Skin of body (tissue), 1 donor: ENCODE measurements at regions not wholly inside any gene's neighbourhood (a gene's known extent, or its start where the extent isn't known, plus 50 kb on each side); places are given as distances from the start of the nearest gene placed in this dataset.
"Not testable (repeated sequence)": the region's sequence is repeated elsewhere in the genome, so short reads cannot be mapped to it uniquely, and the experiment has no call there.

Source experiments
- DNase-seq: peaks from one replicate; lab custom pipeline; 2025; lab: John Stamatoyannopoulos, UW

- no peak for DNase-seq
Measured at GRCh38 chr5:156182174-156182967, 144.6 kb upstream of the SGCD start.

- DNase-seq = no peak
Measured at GRCh38 chr5:156186760-156187159, 140.2 kb upstream of the SGCD start.

- DNase-seq = no peak
Measured at GRCh38 chr5:156188016-156188415, 138.9 kb upstream of the SGCD start.

- no peak for DNase-seq
Measured at GRCh38 chr5:156189628-156190027, 137.3 kb upstream of the SGCD start.

GRCh38 chr5:156191547-156191946 lies 135.4 kb upstream of the SGCD start:
- DNase-seq = no peak

- DNase-seq = no peak
Measured at GRCh38 chr5:156197042-156197635, 129.8 kb upstream of the SGCD start.

- no peak for DNase-seq
Measured at GRCh38 chr5:156199045-156199444, 127.9 kb upstream of the SGCD start.

GRCh38 chr5:156200938-156201787 lies 125.8 kb upstream of the SGCD start:
- no peak for DNase-seq

- no peak for DNase-seq
Measured at GRCh38 chr5:156201788-156202403, 125.1 kb upstream of the SGCD start.

GRCh38 chr5:156208271-156208670 lies 118.7 kb upstream of the SGCD start:
- DNase-seq = no peak

GRCh38 chr5:156218367-156219158 lies 108.4 kb upstream of the SGCD start:
- no peak for DNase-seq

GRCh38 chr5:156219483-156220005 lies 107.4 kb upstream of the SGCD start:
- DNase-seq = no peak

- DNase-seq = peak; percentile 52
Measured at GRCh38 chr5:156221816-156222215, 105.1 kb upstream of the SGCD start.

- no peak for DNase-seq
Measured at GRCh38 chr5:156223547-156223946, 103.4 kb upstream of the SGCD start.

GRCh38 chr5:156226485-156226884 lies 100.5 kb upstream of the SGCD start:
- DNase-seq = not testable (repeated sequence)

- no peak for DNase-seq
Measured at GRCh38 chr5:156230887-156231286, 96.1 kb upstream of the SGCD start.

- DNase-seq = no peak
Measured at GRCh38 chr5:156232251-156232869, 94.6 kb upstream of the SGCD start.

- DNase-seq = no peak
Measured at GRCh38 chr5:156237361-156237760, 89.6 kb upstream of the SGCD start.

GRCh38 chr5:156239800-156240199 lies 87.2 kb upstream of the SGCD start:
- DNase-seq = no peak

GRCh38 chr5:156240414-156240813 lies 86.5 kb upstream of the SGCD start:
- DNase-seq = no peak
